ENCODE measurements at regions not wholly inside any gene's neighbourhood (a gene's known extent, or its start where the extent isn't known, plus 50 kb on each side); places are given as distances from the start of the nearest gene placed in this dataset.

DNA sequence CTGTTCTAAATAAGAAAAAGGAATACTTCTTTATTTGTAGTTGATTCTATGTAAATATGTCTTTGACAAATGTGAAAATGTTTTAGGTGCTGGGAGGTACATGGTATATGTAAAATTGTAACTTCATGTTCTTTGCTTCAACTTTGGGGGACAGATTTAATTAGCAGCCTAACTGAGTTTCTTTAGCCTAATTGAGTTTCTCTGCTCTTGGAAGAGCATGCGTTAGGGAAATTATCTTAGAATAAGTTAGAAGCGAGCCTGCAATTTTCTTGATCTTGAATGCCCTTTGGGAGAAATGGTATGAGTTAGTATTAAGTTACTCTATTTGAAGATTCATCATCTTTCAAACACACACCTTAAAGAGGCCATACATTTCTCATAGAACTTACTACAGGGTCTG, 194.3 kb downstream of the AEBP2 start:
- no peaks in the 10 kb centered on the region for H3K27me3 ChIP-seq
- H3K27ac ChIP-seq, result no peak overlapping the region
- H3K9me3 ChIP-seq, result no peaks in the 10 kb centered on the region
- 96 to 97% methylated on average over 2 of the region's 2 CpGs for WGBS, 2 donors
- DNase-seq, result no peak
- no peaks in the 10 kb centered on the region for H3K36me3 ChIP-seq
- H3K4me3 ChIP-seq, result no peak overlapping the region
- intact Hi-C loops (cut with DNase I), result no loop called here
- H3K4me1 ChIP-seq, result no peaks in the 10 kb centered on the region
- TF ChIP-seq, protein P1, sequence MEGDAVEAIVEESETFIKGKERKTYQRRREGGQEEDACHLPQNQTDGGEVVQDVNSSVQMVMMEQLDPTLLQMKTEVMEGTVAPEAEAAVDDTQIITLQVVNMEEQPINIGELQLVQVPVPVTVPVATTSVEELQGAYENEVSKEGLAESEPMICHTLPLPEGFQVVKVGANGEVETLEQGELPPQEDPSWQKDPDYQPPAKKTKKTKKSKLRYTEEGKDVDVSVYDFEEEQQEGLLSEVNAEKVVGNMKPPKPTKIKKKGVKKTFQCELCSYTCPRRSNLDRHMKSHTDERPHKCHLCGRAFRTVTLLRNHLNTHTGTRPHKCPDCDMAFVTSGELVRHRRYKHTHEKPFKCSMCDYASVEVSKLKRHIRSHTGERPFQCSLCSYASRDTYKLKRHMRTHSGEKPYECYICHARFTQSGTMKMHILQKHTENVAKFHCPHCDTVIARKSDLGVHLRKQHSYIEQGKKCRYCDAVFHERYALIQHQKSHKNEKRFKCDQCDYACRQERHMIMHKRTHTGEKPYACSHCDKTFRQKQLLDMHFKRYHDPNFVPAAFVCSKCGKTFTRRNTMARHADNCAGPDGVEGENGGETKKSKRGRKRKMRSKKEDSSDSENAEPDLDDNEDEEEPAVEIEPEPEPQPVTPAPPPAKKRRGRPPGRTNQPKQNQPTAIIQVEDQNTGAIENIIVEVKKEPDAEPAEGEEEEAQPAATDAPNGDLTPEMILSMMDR (IDR thresholded peaks at IDR 0.05), result no peak
- TF ChIP-seq POLR2A (IDR thresholded peaks at IDR 0.05) (no peak), POLR2AphosphoS5 (IDR thresholded peaks at IDR 0.05) (no peak), EP300 (IDR thresholded peaks at IDR 0.05) (no peak)

DNA sequence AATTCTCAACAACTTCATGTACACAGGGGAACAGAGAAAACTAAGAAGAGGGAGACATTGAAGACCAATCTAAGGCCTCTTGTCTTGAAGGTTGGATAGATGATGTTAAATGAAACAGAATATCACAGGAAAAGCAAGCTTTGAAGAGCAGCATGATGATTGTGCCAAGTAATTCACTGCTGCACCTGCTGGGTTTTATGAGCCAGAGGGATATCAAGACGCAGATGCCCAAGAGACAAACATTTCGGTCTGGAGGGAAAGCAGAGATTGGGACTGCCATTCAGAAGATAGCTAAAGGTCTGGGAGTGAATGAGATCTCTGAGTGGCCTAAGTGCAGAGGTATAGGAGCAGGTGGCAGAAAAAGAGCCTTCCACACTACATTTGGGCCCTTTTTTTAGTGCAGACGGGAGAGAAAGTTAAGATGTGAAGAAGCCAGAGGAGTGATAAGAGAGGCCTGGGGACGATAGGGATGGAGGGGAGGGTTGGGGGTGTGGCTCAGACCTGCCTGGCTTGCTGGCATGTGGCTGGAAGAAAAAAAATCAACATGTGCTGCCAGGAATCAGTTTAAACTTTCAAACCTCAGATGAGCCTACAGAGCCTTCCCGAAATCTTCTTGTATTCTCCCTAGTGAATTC, 200.6 kb downstream of the AEBP2 start:
- Histone ChIP-seq H3K27me3 (no peaks in the 10 kb centered on the region), H3K27ac (no peak overlapping the region), H3K9me3 (no peaks in the 10 kb centered on the region), H3K36me3 (no peaks in the 10 kb centered on the region), H3K4me3 (no peak overlapping the region), H3K4me1 (peaks cover 0 to 5% (median 0%) of the 10 kb centered on the region in 4 donors)
- WGBS, 2 donors, result 39 to 70% methylated on average over 5 of the region's 5 CpGs
- no peak for TF ChIP-seq POLR2A (IDR thresholded peaks at IDR 0.05)
- TF ChIP-seq POLR2AphosphoS5 (IDR thresholded peaks at IDR 0.05), result no peak
- TF ChIP-seq EP300 (IDR thresholded peaks at IDR 0.05), result no peak
- TF ChIP-seq, protein P1 (IDR thresholded peaks at IDR 0.05), result no peak
- intact Hi-C loops (cut with DNase I), result no loop called here
- no peak for DNase-seq

DNA sequence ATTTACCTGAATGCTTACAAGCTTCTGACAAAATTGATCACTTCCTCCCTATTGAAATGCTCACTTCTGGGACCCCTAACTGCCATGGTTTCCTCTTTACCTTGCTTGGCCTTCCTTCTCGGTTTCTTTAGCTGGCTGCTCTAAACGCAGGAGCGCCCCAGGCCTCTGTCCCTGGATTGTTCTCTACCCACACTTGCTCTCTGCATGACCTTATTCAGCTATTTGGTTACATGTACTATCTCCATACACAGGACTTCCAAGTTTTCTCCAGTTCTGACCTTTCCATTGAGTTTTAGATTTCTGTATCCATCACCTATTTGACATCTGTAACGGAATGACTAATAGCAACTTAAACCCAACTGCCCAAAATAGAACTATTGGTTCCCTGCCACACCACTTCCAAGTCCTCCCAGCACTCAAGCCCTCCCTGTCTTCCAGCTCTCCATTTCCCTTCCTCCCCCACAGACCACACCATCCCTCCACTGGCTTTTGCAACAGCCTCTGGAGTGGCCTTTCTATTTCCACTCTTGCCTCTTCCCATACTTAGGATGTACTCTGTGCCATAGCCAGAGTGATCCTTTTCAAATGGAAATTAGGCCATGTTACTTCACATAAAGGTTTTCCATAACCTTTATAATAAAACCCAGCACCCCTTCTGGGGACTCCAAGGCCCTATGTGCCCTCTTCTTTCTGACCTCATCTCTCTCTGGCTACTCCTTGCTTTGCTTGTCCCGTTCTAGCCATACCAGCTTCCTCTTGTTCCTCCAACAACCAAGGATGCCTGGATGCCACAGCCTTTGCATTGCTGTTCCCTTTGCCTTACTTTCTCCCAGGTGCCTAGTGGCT, 202.2 kb downstream of the AEBP2 start:
- Histone ChIP-seq H3K9me3 (peaks cover 0 to 4% (median 0%) of the 10 kb centered on the region in 4 donors), H3K27me3 (no peaks in the 10 kb centered on the region), H3K4me1 (peaks cover 0 to 5% (median 0%) of the 10 kb centered on the region in 4 donors), H3K4me3 (no peak overlapping the region), H3K27ac (no peak overlapping the region), H3K36me3 (no peaks in the 10 kb centered on the region)
- WGBS, 2 donors, result 92 to 95% methylated on average over 5 of the region's 5 CpGs
- DNase-seq, result no peak
- intact Hi-C loops (cut with DNase I), result no loop called here
- TF ChIP-seq POLR2A (IDR thresholded peaks at IDR 0.05), result no peak
- TF ChIP-seq, protein P1 (IDR thresholded peaks at IDR 0.05), result no peak
- no peak for TF ChIP-seq POLR2AphosphoS5 (IDR thresholded peaks at IDR 0.05)
- no peak for TF ChIP-seq EP300 (IDR thresholded peaks at IDR 0.05)

DNA sequence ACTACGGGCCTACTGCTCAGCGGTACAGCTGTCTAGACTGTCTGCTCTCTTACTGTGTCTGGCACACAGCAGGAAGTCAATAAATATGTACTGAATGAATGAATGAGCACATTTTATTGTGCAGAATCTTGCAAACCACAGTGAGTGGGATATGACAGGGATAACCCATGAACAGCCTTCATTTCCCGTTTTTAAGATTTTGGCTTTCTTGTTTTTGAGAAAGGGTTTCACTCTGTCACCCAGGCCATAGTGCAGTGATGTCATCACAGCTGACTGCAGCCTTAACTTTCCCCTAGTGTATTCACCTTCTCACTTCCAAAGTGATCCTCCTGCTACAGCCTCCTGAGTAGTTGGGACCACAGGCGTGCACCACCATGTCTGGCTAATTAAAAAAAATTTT, 203.1 kb downstream of the AEBP2 start:
- Histone ChIP-seq H3K27ac (no peak overlapping the region), H3K4me1 (peaks cover 0 to 5% (median 0%) of the 10 kb centered on the region in 4 donors), H3K4me3 (no peak overlapping the region), H3K36me3 (no peaks in the 10 kb centered on the region), H3K27me3 (no peaks in the 10 kb centered on the region), H3K9me3 (peaks cover 0 to 5% (median 0%) of the 10 kb centered on the region in 4 donors)
- no peak for DNase-seq
- 87 to 95% methylated on average over 4 of the region's 4 CpGs for WGBS, 2 donors
- TF ChIP-seq, protein P1 (IDR thresholded peaks at IDR 0.05), result no peak
- TF ChIP-seq POLR2A (IDR thresholded peaks at IDR 0.05) (no peak), POLR2AphosphoS5 (IDR thresholded peaks at IDR 0.05) (no peak), EP300 (IDR thresholded peaks at IDR 0.05) (no peak)
- intact Hi-C loops (cut with DNase I), result no loop called here

All from sigmoid colon (tissue), 6 donors.